ENCODE measurements at regions not wholly inside any gene's neighbourhood (a gene's known extent, or its start where the extent isn't known, plus 50 kb on each side); places are given as distances from the start of the nearest gene placed in this dataset.

DNA sequence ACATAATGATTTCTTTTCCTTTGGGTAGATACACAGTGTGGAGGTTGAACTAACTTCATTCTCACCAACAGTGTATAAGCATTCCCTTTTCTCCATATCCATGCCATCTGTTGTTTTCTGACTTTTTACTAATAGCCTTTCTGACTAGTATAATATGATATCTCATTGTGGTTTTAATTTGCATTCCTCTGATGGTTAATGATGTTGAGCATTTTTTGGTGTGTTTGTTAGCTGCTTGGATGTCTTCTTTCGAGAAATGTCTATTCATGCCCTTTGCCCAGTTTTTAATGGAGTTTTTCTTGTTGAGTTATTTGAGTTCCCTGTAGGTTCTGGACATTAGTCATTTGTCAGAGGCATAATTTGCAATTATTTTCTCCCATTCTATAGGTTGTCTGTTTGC lies 59.8 kb downstream of the MARCHF4 start:
- TF ChIP-seq POLR2A (IDR thresholded peaks at IDR 0.05; ENCODE audit: low read length) (no peak), CTCF (IDR thresholded peaks at IDR 0.05) (no peak), KDM5A (IDR thresholded peaks at IDR 0.05) (no peak), JUN (IDR thresholded peaks at IDR 0.05) (no peak), EP300 (IDR thresholded peaks at IDR 0.05) (no peak), BHLHE40 (IDR thresholded peaks at IDR 0.05; ENCODE audit: low read depth, low read length) (no peak), SMC3 (IDR thresholded peaks at IDR 0.05) (no peak), RAD21 (conservative IDR thresholded peaks at IDR 0.05 in 1 of 2, IDR thresholded peaks at IDR 0.05 in 1 of 2) (no peak), CEBPB (IDR thresholded peaks at IDR 0.05) (no peak), HOXB5 (CRISPR knock-in tag; IDR thresholded peaks at IDR 0.05) (no peak), CBX2 (IDR thresholded peaks at IDR 0.05; ENCODE audit: borderline replicate concordance, low read depth) (no peak)
- TF ChIP-seq, protein P1, sequence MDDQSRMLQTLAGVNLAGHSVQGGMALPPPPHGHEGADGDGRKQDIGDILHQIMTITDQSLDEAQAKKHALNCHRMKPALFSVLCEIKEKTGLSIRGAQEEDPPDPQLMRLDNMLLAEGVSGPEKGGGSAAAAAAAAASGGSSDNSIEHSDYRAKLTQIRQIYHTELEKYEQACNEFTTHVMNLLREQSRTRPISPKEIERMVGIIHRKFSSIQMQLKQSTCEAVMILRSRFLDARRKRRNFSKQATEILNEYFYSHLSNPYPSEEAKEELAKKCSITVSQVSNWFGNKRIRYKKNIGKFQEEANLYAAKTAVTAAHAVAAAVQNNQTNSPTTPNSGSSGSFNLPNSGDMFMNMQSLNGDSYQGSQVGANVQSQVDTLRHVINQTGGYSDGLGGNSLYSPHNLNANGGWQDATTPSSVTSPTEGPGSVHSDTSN (IDR thresholded peaks at IDR 0.05), result no peak
